Gastroesophageal sphincter (tissue), 3 donors: ENCODE measurements at regions not wholly inside any gene's neighbourhood (a gene's known extent, or its start where the extent isn't known, plus 50 kb on each side); places are given as distances from the start of the nearest gene placed in this dataset.

Experiments
- EP300 ChIP-seq: sonication (generic); formaldehyde crosslinking; IDR thresholded peaks from one replicate; pipeline ENCODE4 v1.6.1; 2017; ENCODE audit warnings: antibody characterized with exemption, mild to moderate bottlenecking
- POLR2A ChIP-seq, 2 donors: fragments of 450-650 bp; IDR thresholded peaks; one replicate each; pipeline ENCODE4 v1.6.1; 2017; ENCODE audit warnings: antibody characterized with exemption in 2 of 2, mild to moderate bottlenecking in 2 of 2, moderate library complexity in 1 of 2
- POLR2AphosphoS5 ChIP-seq: sonication (generic); formaldehyde crosslinking; IDR thresholded peaks from one replicate; pipeline ENCODE4 v1.6.1; 2017; ENCODE audit warnings: antibody characterized with exemption
- TF ChIP-seq, protein P1 (sequence below), 4 experiments: fragments of 200-600 bp in 2 of 4; fragments of 450-650 bp in 2 of 4; sonication (generic) in 1 of 4; IDR thresholded peaks; one replicate each; pipeline ENCODE4 v1.5.1; 2017 to 2019; ENCODE audit warnings: antibody characterized with exemption in 4 of 4, mild to moderate bottlenecking in 2 of 4, moderate library complexity in 2 of 4

- TF ChIP-seq, protein P1, sequence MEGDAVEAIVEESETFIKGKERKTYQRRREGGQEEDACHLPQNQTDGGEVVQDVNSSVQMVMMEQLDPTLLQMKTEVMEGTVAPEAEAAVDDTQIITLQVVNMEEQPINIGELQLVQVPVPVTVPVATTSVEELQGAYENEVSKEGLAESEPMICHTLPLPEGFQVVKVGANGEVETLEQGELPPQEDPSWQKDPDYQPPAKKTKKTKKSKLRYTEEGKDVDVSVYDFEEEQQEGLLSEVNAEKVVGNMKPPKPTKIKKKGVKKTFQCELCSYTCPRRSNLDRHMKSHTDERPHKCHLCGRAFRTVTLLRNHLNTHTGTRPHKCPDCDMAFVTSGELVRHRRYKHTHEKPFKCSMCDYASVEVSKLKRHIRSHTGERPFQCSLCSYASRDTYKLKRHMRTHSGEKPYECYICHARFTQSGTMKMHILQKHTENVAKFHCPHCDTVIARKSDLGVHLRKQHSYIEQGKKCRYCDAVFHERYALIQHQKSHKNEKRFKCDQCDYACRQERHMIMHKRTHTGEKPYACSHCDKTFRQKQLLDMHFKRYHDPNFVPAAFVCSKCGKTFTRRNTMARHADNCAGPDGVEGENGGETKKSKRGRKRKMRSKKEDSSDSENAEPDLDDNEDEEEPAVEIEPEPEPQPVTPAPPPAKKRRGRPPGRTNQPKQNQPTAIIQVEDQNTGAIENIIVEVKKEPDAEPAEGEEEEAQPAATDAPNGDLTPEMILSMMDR (IDR thresholded peaks at IDR 0.05), result no peak
- no peak for TF ChIP-seq POLR2A (IDR thresholded peaks at IDR 0.05)
- no peak for TF ChIP-seq EP300
- TF ChIP-seq POLR2AphosphoS5, result no peak
Observed at GRCh38 chr1:64335636-64336035, 132.2 kb downstream of the UBE2U start.
